ENCODE measurements at regions not wholly inside any gene's neighbourhood (a gene's known extent, or its start where the extent isn't known, plus 50 kb on each side); places are given as distances from the start of the nearest gene placed in this dataset.

DNA sequence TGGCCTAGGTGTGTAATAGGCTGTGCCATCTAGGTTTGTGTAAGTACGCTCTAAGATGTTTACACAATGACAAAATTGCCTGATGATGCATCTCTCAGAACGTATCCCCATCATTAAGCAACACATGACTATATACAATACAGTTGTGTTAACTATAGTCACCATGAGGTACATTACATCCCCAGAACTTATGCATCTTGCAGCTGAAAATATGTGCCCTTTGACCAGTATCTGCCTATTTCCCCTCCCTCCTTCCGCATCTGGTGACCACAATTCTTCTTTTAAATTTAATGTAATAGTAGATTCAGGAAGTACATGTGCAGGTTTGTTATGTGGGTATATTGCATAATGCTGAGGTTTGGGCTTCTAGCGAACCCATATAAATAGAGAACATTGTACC, 239.8 kb upstream of the IL1RAPL1 start:
- TF ChIP-seq, protein P1, sequence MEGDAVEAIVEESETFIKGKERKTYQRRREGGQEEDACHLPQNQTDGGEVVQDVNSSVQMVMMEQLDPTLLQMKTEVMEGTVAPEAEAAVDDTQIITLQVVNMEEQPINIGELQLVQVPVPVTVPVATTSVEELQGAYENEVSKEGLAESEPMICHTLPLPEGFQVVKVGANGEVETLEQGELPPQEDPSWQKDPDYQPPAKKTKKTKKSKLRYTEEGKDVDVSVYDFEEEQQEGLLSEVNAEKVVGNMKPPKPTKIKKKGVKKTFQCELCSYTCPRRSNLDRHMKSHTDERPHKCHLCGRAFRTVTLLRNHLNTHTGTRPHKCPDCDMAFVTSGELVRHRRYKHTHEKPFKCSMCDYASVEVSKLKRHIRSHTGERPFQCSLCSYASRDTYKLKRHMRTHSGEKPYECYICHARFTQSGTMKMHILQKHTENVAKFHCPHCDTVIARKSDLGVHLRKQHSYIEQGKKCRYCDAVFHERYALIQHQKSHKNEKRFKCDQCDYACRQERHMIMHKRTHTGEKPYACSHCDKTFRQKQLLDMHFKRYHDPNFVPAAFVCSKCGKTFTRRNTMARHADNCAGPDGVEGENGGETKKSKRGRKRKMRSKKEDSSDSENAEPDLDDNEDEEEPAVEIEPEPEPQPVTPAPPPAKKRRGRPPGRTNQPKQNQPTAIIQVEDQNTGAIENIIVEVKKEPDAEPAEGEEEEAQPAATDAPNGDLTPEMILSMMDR (IDR thresholded peaks at IDR 0.05; ENCODE audit: low read depth, low read length), result no peak
- no peak overlapping the region for H3K4me3 ChIP-seq (replicated peaks in 1 of 2; ENCODE audit: low read depth in 2 of 2, low read length in 2 of 2)
- DNase-seq (ENCODE audit: low read depth in 2 of 2), result no peak

DNA sequence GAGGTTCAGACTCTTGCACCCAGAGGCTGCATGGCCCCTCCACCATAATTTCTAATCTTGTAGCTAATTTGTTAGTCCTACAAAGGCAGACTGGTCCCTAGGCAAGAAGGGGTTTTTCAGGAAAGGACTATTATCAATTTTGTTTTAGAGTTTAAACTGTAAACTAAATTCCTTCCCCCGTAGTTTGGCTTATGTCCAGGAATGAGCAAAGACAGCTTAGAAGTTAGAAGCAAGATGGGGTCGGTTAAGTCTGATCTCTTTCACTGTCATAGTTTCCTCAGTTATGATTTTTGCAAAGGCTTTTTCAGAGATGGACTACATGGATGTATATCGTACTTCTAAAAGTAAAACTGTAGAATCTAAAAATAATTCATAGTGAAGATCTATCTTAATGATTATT, 258.1 kb upstream of the IL1RAPL1 start:
- no peak overlapping the region for H3K4me3 ChIP-seq (replicated peaks in 1 of 2; ENCODE audit: low read depth in 2 of 2, low read length in 2 of 2)
- TF ChIP-seq, protein P1 (IDR thresholded peaks at IDR 0.05; ENCODE audit: low read depth, low read length), result no peak
- no peak for DNase-seq (ENCODE audit: low read depth in 2 of 2)

DNA sequence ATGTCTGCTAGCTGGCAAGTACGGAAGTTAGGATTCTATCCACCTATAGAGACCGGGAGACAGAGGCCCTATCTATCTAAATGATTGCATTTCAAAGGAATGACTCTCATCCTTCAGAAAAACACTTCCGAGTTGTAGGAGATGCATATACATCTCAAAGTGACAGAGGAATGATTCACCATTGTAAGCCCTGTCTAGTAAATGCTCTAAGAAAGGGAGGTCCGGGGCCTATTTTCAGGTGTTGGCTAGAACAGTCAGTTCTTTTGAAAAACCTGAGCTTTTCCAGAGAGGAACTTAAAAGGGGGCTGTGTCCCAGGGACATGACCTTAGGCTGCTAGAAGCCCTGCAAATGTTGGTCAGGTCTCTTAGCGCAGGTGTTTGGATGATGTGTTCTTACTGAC, 262.9 kb upstream of the IL1RAPL1 start:
- no peak for DNase-seq (ENCODE audit: low read depth in 2 of 2)
- no peak overlapping the region for H3K4me3 ChIP-seq (replicated peaks in 1 of 2; ENCODE audit: low read depth in 2 of 2, low read length in 2 of 2)
- TF ChIP-seq, protein P1 (IDR thresholded peaks at IDR 0.05; ENCODE audit: low read depth, low read length), result no peak

DNA sequence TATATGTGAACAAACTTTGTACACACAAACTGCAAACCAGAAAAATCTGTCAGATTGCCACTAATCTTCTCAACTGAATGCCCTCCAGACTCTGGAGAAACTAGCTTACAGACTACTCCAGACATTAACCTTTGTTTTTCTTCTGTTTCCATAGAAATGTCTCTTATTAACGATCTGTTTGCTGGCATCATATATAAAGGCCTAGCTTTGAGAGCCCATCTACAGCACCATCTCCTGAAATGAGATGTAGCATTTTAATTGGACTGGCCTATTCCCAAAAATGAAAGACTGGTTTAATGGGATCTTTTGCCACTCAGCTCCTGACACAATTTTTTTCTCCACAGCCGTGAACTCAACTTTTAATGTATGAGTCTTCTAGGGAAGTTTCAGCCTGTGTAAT, 266.0 kb upstream of the IL1RAPL1 start:
- H3K4me3 ChIP-seq (replicated peaks in 1 of 2; ENCODE audit: low read depth in 2 of 2, low read length in 2 of 2), result no peak overlapping the region
- no peak for DNase-seq (ENCODE audit: low read depth in 2 of 2)
- TF ChIP-seq, protein P1 (IDR thresholded peaks at IDR 0.05; ENCODE audit: low read depth, low read length), result no peak

DNA sequence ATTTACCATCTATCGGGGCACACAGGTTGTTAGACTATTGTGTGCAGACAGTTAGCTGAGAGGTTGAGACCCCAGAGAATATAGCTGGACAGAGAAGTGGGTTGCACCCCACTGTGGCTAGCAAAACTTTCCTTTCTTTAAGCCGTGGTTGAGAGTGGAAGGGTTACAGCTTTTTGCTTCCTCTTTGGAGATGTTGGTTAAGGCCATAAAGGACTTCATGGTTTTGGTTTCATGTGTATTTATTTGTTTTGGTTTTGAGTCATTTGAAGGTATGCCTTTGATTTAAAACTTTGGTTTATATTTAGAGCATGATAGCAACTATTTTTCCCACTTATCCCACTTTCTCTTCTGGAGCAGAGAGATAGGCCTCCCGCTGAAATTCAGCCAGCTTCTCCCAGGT, 274.3 kb upstream of the IL1RAPL1 start:
- DNase-seq (ENCODE audit: low read depth in 2 of 2), result no peak
- TF ChIP-seq, protein P1 (IDR thresholded peaks at IDR 0.05; ENCODE audit: low read depth, low read length), result no peak
- no peak overlapping the region for H3K4me3 ChIP-seq (replicated peaks in 1 of 2; ENCODE audit: low read depth in 2 of 2, low read length in 2 of 2)

DNA sequence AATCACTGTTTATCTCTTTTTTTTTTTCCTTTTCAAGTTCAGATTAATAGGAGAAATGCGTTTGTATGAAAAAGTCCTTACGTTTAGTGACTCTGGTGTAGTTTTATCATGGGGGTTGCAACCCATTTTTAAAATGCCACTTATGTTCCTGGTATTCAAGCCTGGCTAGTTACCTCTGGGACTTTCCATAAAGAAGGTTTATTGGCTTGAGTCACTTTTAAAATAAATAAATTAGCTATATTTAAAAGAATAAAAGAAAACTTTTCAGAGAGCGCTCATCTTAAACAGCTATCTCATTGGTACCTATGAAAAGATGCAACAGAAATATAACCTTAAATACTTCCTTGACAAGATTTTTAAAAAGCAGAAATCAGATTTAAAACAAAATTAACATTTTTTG, 275.0 kb upstream of the IL1RAPL1 start:
- H3K4me3 ChIP-seq (replicated peaks in 1 of 2; ENCODE audit: low read depth in 2 of 2, low read length in 2 of 2), result no peak overlapping the region
- no peak for DNase-seq (ENCODE audit: low read depth in 2 of 2)
- TF ChIP-seq, protein P1 (IDR thresholded peaks at IDR 0.05; ENCODE audit: low read depth, low read length), result no peak

DNA sequence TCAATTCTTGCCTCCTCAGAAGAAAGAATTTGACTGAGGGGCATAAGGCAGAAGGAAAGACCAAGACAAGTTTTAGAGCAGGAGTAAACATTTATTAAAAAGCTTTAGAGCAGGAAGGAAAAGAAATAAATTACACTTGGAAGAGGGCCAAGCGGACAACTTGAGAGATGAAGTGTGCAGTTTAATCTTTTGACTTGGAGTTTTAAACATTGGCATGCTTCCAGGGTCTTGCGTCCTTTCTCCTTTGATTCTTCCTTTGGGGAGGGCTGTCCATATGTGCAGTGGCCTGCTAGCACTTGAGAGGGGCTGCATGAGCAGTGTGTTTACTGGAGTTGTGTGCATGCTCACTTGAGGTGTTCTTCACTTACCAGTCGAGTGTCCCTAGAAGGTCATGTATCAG, 275.8 kb upstream of the IL1RAPL1 start:
- TF ChIP-seq, protein P1 (IDR thresholded peaks at IDR 0.05; ENCODE audit: low read depth, low read length), result no peak
- H3K4me3 ChIP-seq (replicated peaks in 1 of 2; ENCODE audit: low read depth in 2 of 2, low read length in 2 of 2), result no peak overlapping the region
- no peak for DNase-seq (ENCODE audit: low read depth in 2 of 2)

Measured in cardiac fibroblast (primary cell).